H1 (cell line): ENCODE measurements at regions not wholly inside any gene's neighbourhood (a gene's known extent, or its start where the extent isn't known, plus 50 kb on each side); places are given as distances from the start of the nearest gene placed in this dataset.

ENCODE experiments used
- CHD2 ChIP-seq: IDR thresholded peaks from 2 replicates; pipeline ENCODE4 v1.6.1; 2012; ENCODE audit warnings: low read length, improper control_type of control experiment
- CREB1 ChIP-seq: IDR thresholded peaks from 2 replicates; pipeline ENCODE4 v1.6.1; 2012; ENCODE audit warnings: inconsistent platforms
- EZH2 ChIP-seq: fragments of 200-600 bp; sonication (generic); IDR thresholded peaks from 2 replicates; pipeline ENCODE4 v1.7.1; 2012; ENCODE audit warnings: low read depth, mild to moderate bottlenecking, moderate library complexity, low read length, inconsistent platforms; ENCODE audit not compliant: severe bottlenecking
- KDM1A ChIP-seq: fragments of 200-600, 300-600 bp; sonication (generic); IDR thresholded peaks from 2 replicates; pipeline ENCODE4 v1.7.1; 2016; ENCODE audit warnings: mild to moderate bottlenecking, low read length, borderline replicate concordance
- NRF1 ChIP-seq: IDR thresholded peaks from 2 replicates; pipeline ENCODE4 v1.6.1; 2011; ENCODE audit warnings: mild to moderate bottlenecking, low read depth, low read length, improper control_type of control experiment
- PHF8 ChIP-seq: fragments of 200-600 bp; sonication (generic); conservative IDR thresholded peaks from 2 replicates; pipeline ENCODE4 v1.7.1; 2012; ENCODE audit warnings: low read depth, mild to moderate bottlenecking, inconsistent platforms, low read length, moderate library complexity
- RAD21 ChIP-seq, 2 experiments: IDR thresholded peaks in 1 of 2; conservative IDR thresholded peaks in 1 of 2; 2 replicates each; pipeline ENCODE4 v1.6.1; 2011; ENCODE audit warnings: low read depth in 2 of 2, low read length in 2 of 2, improper control_type of control experiment in 1 of 2, inconsistent platforms in 1 of 2, mild to moderate bottlenecking in 1 of 2, moderate library complexity in 1 of 2
- SUZ12 ChIP-seq: fragments of 200-600 bp; sonication (generic); IDR thresholded peaks from 2 replicates; pipeline ENCODE4 v1.6.1; 2012; ENCODE audit warnings: mild to moderate bottlenecking, inconsistent platforms, low read length, moderate library complexity, mixed read lengths
- TAF1 ChIP-seq: IDR thresholded peaks from 2 replicates; pipeline ENCODE4 v1.6.1; 2011; ENCODE audit warnings: mild to moderate bottlenecking, low read depth, low read length
- YY1 ChIP-seq: IDR thresholded peaks from 2 replicates; pipeline ENCODE4 v1.6.1; 2011; ENCODE audit warnings: low read depth, mild to moderate bottlenecking, low read length

GRCh38 chr15:22241451-22241850 lies 161.1 kb downstream of the OR4M2 start:
- TF ChIP-seq RAD21 (IDR thresholded peaks at IDR 0.05 in 1 of 2, conservative IDR thresholded peaks at IDR 0.05 in 1 of 2; ENCODE audit: low read depth in 2 of 2, low read length in 2 of 2), result no peak
- no peak for TF ChIP-seq EZH2
- TF ChIP-seq KDM1A, result no peak
- TF ChIP-seq CHD2, result no peak
- TF ChIP-seq NRF1, result no peak
- TF ChIP-seq YY1, result no peak
- TF ChIP-seq PHF8, result no peak
- TF ChIP-seq SUZ12, result no peak
- no peak for TF ChIP-seq CREB1
- TF ChIP-seq TAF1, result no peak
